Liver (tissue), 8 donors: ENCODE measurements at regions not wholly inside any gene's neighbourhood (a gene's known extent, or its start where the extent isn't known, plus 50 kb on each side); places are given as distances from the start of the nearest gene placed in this dataset.

Experiments used
- DNase-seq: peaks from one replicate; pipeline ENCODE4 v3.0.0-alpha.2; 2017; ENCODE audit warnings: low spot score
- H3K27ac ChIP-seq, 2 donors: one replicate each; pipeline ENCODE4 v1.7.0; 2013; ENCODE audit warnings: inconsistent platforms in 2 of 2, low read length in 2 of 2, control low read depth in 1 of 2, low read depth in 1 of 2, mild to moderate bottlenecking in 1 of 2
- H3K27me3 ChIP-seq, 4 donors: one replicate each; pipeline versions ENCODE4 v1.6.1 to v1.7.0; 2013; ENCODE audit warnings: low read length in 3 of 4, inconsistent platforms in 1 of 4, mild to moderate bottlenecking in 1 of 4, moderate library complexity in 1 of 4; ENCODE audit not compliant: control insufficient read depth in 4 of 4, insufficient read depth in 4 of 4
- H3K36me3 ChIP-seq, 4 donors: one replicate each; pipeline versions ENCODE4 v1.6.1 to v1.7.0; 2013; ENCODE audit warnings: low read length in 3 of 4, mild to moderate bottlenecking in 3 of 4, low read depth in 1 of 4, moderate library complexity in 1 of 4; ENCODE audit not compliant: control insufficient read depth in 4 of 4, insufficient read depth in 3 of 4
- H3K4me1 ChIP-seq, 4 donors: one replicate each; pipeline versions ENCODE4 v1.6.1 to v1.7.0; 2013; ENCODE audit warnings: low read length in 3 of 4, mild to moderate bottlenecking in 3 of 4, moderate library complexity in 1 of 4; ENCODE audit not compliant: control insufficient read depth in 4 of 4, insufficient read depth in 4 of 4
- H3K4me3 ChIP-seq, 3 donors: one replicate each; pipeline versions ENCODE4 v1.6.1 to v1.7.0; 2013; ENCODE audit warnings: low read length in 3 of 3, control low read depth in 1 of 3, low read depth in 1 of 3, mild to moderate bottlenecking in 1 of 3
- H3K9ac ChIP-seq, 2 donors: one replicate each; pipeline ENCODE4 v1.7.0; 2013; ENCODE audit warnings: low read length in 2 of 2, mild to moderate bottlenecking in 2 of 2, moderate library complexity in 2 of 2, control low read depth in 1 of 2, low read depth in 1 of 2
- H3K9me3 ChIP-seq, 4 donors: one replicate each; pipeline versions ENCODE4 v1.6.1 to v1.7.0; 2013; ENCODE audit warnings: low read length in 3 of 4; ENCODE audit not compliant: control insufficient read depth in 4 of 4
- ATF3 ChIP-seq: IDR thresholded peaks from 2 replicates; pipeline ENCODE4 v1.6.1; 2016; ENCODE audit warnings: antibody characterized with exemption
- CTCF ChIP-seq: fragments of 150-350 bp; IDR thresholded peaks from 2 replicates; pipeline ENCODE4 v1.5.1; 2017; ENCODE audit warnings: improper control_type of control experiment, low read depth, low read length; ENCODE audit not compliant: missing input control
- EGR1 ChIP-seq, 2 donors: IDR thresholded peaks; 2 replicates each; pipeline ENCODE4 v1.6.1; 2016 to 2018; ENCODE audit warnings: antibody characterized with exemption in 2 of 2, low read depth in 2 of 2
- FOXA1 ChIP-seq: IDR thresholded peaks from 2 replicates; pipeline ENCODE4 v1.6.1; 2016; ENCODE audit warnings: antibody characterized with exemption
- FOXA2 ChIP-seq: IDR thresholded peaks from 2 replicates; pipeline ENCODE4 v1.6.1; 2016; ENCODE audit warnings: antibody characterized with exemption
- GABPA ChIP-seq, 2 donors: IDR thresholded peaks in 1 of 2; conservative IDR thresholded peaks in 1 of 2; 2 replicates each; pipeline ENCODE4 v1.6.1; 2016; ENCODE audit warnings: antibody characterized with exemption in 2 of 2, mild to moderate bottlenecking in 1 of 2, moderate library complexity in 1 of 2
- HNF4A ChIP-seq, 2 donors: conservative IDR thresholded peaks; 2 replicates each; pipeline ENCODE4 v1.6.1; 2016; ENCODE audit warnings: antibody characterized with exemption in 2 of 2, mild to moderate bottlenecking in 2 of 2
- HNF4G ChIP-seq: IDR thresholded peaks from 2 replicates; pipeline ENCODE4 v1.6.1; 2016; ENCODE audit warnings: antibody characterized with exemption
- JUND ChIP-seq, 2 donors: IDR thresholded peaks; 2 replicates each; pipeline ENCODE4 v1.6.1; 2016; ENCODE audit warnings: antibody characterized with exemption in 2 of 2
- MAX ChIP-seq: IDR thresholded peaks from 2 replicates; pipeline ENCODE4 v1.6.1; 2016; ENCODE audit warnings: antibody characterized with exemption
- NR2F2 ChIP-seq: IDR thresholded peaks from 2 replicates; pipeline ENCODE4 v1.6.1; 2016; ENCODE audit warnings: antibody characterized with exemption
- RAD21 ChIP-seq, 2 donors: IDR thresholded peaks; 2 replicates each; pipeline ENCODE4 v1.6.1; 2016; ENCODE audit warnings: antibody characterized with exemption in 2 of 2, mild to moderate bottlenecking in 2 of 2
- REST ChIP-seq: IDR thresholded peaks from 2 replicates; pipeline ENCODE4 v1.6.1; 2016; ENCODE audit warnings: antibody characterized with exemption, mild to moderate bottlenecking
- RXRA ChIP-seq, 2 donors: IDR thresholded peaks; 2 replicates each; pipeline ENCODE4 v1.6.1; 2017 to 2018; ENCODE audit warnings: antibody characterized with exemption in 2 of 2, mild to moderate bottlenecking in 1 of 2
- SP1 ChIP-seq: IDR thresholded peaks from 2 replicates; pipeline ENCODE4 v1.6.1; 2018; ENCODE audit warnings: antibody characterized with exemption, mild to moderate bottlenecking
- TAF1 ChIP-seq: conservative IDR thresholded peaks from 2 replicates; pipeline ENCODE4 v1.6.1; 2016; ENCODE audit warnings: antibody characterized with exemption, mild to moderate bottlenecking
- YY1 ChIP-seq: IDR thresholded peaks from 2 replicates; pipeline ENCODE4 v1.6.1; 2016; ENCODE audit warnings: antibody characterized with exemption, mild to moderate bottlenecking
- ZBTB33 ChIP-seq: IDR thresholded peaks from 2 replicates; pipeline ENCODE4 v1.6.1; 2016; ENCODE audit warnings: antibody characterized with exemption
- WGBS: extraction: QIAGEN DNeasy Blood & Tissue Kit; methylation state at CpG from one replicate; pipeline ENCODE4 v1.1.7; 2013; 5-methylcytosine and 5-hydroxymethylcytosine counted together
- donor health status: healthy.
- donor health status: healthy.
- donor health status: healthy.
- donor health status: healthy.
- donor health status: healthy.

- no peak for DNase-seq
- TF ChIP-seq ZBTB33 (no peak), JUND (IDR thresholded peaks at IDR 0.05) (no peak), FOXA2 (no peak), SP1 (no peak), REST (no peak), MAX (no peak), NR2F2 (no peak), GABPA (IDR thresholded peaks at IDR 0.05 in 1 of 2, conservative IDR thresholded peaks at IDR 0.05 in 1 of 2) (no peak), HNF4A (conservative IDR thresholded peaks at IDR 0.05) (no peak), YY1 (no peak), HNF4G (no peak), TAF1 (no peak), CTCF (no peak), RXRA (IDR thresholded peaks at IDR 0.05) (no peak), EGR1 (IDR thresholded peaks at IDR 0.05; ENCODE audit: low read depth in 2 of 2) (no peak), FOXA1 (no peak), ATF3 (no peak)
- Histone ChIP-seq H3K27ac (no peak overlapping the region), H3K9ac (no peak overlapping the region), H3K4me1 (no peaks in the 10 kb centered on the region), H3K9me3 (no peaks in the 10 kb centered on the region), H3K36me3 (no peaks in the 10 kb centered on the region), H3K27me3 (no peaks in the 10 kb centered on the region), H3K4me3 (no peak overlapping the region)
- WGBS, result 76% methylated on average over 1 of the region's 1 CpG
These were observed 917.5 kb downstream of the NLGN4Y start for GRCh38 chrY:15441878-15442277.

GRCh38 chrY:15445871-15446270 is 921.5 kb downstream of the NLGN4Y start:
- no peak overlapping the region for H3K4me3 ChIP-seq
- no peak overlapping the region for H3K9ac ChIP-seq
- H3K4me1 ChIP-seq, result no peaks in the 10 kb centered on the region
- H3K9me3 ChIP-seq, result no peaks in the 10 kb centered on the region
- no peak for DNase-seq
- no peak overlapping the region for H3K27ac ChIP-seq
- WGBS, result 42% methylated on average over 1 of the region's 1 CpG
- H3K27me3 ChIP-seq, result no peaks in the 10 kb centered on the region
- H3K36me3 ChIP-seq, result no peaks in the 10 kb centered on the region
- no peak for TF ChIP-seq EGR1 (IDR thresholded peaks at IDR 0.05; ENCODE audit: low read depth in 2 of 2)
- no peak for TF ChIP-seq ATF3
- TF ChIP-seq CTCF, result no peak
- TF ChIP-seq SP1, result no peak
- no peak for TF ChIP-seq MAX
- TF ChIP-seq FOXA1, result no peak
- no peak for TF ChIP-seq HNF4G
- TF ChIP-seq RAD21 (IDR thresholded peaks at IDR 0.05), result no peak
- TF ChIP-seq REST, result no peak
- no peak for TF ChIP-seq RXRA (IDR thresholded peaks at IDR 0.05)
- TF ChIP-seq FOXA2, result no peak
